GM18907 (cell line): ENCODE measurements at regions not wholly inside any gene's neighbourhood (a gene's known extent, or its start where the extent isn't known, plus 50 kb on each side); places are given as distances from the start of the nearest gene placed in this dataset.
"Not testable (repeated sequence)": the region's sequence is repeated elsewhere in the genome, so short reads cannot be mapped to it uniquely, and the experiment has no call there.

Experiments used
- ATAC-seq: cut with Tn5 transposase; IDR thresholded peaks from one replicate; pipeline ENCODE4 v1.9.1; 2021; ENCODE audit warnings: mild to moderate bottlenecking, moderate library complexity; ENCODE audit not compliant: unreplicated experiment

- ATAC-seq = not testable (repeated sequence)
Measured at GRCh38 chr14:105600195-105600938, 74.0 kb downstream of the TMEM121 start.

- no peak for ATAC-seq
Measured at GRCh38 chr14:105600939-105601359, 74.6 kb downstream of the TMEM121 start.

- no peak for ATAC-seq
Measured at GRCh38 chr14:105601360-105602242, 75.2 kb downstream of the TMEM121 start.

DNA sequence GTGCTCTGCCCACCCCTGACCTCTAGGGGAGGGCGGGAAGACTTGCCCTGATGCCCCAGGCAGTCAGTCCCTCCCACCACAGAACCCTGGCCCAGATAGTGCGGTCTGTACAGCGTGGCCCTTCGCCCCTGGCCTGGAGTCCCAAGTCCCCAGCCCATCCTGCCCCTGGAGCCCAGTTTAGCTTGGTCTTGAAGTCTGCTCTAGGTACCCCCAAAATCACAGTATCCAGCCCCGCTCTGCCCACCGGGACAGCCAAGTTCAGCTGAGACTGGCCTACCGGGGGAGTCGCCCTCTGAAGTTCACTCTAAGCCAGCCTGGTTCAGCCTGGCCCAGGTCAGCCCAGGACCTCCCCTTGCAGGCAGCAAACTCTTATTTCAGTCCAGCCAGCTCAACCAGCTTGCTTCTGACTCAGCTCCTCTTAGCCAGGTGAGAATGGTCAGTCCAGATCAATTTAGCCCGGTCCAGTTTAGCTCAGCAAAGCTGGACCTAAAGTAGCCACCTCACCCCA, 75.9 kb downstream of the TMEM121 start:
- ATAC-seq = no peak

DNA sequence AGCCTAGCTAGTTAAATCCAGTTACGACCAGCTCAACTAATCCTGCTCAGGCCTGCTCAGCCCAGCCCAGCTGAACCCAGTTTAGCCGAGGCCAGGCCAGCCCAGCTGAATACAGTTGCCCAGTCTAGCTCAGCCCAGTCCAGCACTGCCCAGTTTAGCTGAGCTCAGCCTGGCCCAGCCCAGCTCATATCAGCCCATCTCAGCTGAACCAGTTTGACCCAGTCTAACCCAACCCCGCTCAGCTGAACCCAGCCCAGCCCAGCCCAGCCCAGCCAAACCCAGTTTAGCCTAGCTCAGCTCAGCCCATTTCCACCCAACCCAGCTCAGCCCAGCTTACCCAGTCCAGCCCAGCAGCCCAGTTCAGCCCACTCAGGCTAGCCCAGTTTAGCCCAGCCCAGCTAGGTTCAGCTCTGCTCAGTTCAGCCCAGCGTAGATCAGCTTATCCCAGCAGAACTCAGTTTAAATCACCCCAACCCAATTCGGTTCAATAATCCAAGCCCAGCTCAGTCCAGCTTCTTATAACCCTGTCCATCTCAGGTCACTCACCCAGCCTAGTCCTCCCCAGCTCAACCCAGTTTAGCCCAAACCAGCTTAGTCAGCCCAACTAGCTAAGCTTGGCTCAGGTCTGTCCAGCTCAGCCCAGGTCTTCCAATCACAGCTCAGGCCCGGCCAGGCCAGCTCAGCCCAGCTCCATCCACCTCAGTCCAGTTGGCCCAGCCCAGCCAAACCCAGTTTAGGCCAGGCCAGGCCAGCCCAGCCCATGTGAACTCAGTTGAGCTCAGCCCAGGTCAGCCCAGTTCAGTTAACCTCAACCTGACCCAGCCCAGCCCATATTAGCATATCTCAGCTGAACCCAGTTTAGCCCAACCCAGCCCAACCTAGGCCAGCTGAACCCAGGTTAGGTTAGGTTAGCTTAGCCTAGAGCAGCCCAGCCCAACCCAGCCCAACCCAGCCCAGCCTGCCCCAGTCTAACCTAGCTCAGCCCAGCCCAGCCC, 76.7 kb downstream of the TMEM121 start:
- no peak for ATAC-seq

DNA sequence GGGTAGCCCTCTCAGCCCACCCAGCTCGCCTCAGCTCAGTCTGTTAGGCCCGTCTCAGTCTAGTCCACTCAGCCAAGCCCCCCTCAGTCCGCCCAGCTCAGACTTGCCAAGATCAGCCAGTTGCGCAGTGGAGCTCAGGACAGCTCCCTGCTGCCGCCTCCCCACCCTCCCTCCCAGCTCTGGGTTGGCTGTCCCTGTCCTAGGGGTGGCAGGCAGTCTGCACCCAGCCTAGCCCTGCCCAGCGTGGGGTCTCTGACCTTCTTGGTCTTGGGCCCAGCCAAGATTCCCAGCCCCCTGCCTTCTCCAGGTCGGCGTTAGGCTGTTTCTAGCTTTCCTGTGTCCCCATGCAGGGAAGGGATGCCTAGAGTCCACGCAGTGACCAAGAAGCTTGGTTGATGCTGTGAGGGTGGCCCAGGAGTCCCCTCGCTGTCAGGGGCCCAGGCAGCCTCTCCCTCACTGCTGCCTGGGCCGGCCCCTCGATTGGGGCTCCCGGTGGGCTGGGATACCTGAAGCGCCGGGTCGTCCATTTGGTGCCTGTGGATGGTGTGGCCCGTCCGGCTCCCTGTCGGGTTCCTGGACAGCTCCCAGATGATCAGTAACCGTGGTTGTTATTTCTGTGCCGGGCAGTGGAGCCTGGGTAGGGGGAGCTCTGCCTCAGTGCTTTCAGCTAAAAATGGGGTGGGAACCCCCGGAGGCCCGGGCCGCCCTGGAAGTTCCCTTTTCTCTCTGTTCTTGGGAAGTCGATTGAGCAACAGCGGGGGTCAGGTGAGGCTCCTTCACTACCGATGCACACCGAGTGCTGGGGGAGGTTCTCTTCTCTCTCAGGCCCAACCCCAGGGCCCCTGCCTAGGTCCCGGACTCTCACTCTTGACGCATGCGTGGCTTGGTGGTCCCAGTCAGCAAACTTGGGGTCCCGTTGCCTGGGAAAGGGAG, 78.4 kb downstream of the TMEM121 start:
- not testable (repeated sequence) for ATAC-seq

DNA sequence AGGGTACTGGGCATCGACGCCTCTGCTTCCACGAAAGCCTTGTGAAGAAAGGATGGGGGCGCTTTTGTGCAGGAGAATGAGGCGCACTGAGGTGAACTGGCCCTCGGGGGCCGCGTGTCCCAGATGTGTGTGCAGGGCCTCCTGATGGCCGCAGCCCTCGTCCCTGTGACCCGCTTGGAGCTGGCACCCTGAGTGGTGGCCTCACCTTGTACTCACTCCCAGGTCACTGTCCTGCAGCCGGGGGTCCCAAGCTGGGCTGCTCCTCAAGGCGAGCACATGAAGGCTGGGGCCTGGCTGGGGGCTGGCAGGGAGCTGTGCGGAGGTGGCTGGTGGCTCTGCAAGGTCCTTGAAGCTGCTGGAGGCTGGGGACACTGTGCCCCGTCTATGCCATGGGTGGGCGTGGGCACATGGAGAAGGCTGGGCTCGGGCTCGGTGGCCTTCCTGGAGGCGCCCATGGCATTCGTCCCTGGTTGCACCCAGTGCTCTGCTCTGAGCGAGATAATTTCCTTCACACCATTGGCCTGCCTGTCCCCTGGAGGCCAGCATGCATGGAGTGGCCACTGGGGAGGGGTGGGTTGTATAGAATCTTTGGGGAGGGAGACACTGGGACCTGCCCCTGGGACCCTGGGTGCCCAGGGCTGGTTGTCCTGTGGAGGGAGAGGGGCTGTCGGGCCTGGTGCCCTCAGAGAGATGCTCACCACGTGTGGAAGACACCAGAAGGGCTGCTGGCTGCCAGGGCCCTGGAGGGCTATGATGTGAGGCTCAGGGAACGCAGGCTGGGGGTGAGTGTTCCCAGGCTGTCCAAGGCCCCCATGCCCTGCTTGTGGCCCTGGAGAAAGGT, 79.3 kb downstream of the TMEM121 start:
- no peak for ATAC-seq

DNA sequence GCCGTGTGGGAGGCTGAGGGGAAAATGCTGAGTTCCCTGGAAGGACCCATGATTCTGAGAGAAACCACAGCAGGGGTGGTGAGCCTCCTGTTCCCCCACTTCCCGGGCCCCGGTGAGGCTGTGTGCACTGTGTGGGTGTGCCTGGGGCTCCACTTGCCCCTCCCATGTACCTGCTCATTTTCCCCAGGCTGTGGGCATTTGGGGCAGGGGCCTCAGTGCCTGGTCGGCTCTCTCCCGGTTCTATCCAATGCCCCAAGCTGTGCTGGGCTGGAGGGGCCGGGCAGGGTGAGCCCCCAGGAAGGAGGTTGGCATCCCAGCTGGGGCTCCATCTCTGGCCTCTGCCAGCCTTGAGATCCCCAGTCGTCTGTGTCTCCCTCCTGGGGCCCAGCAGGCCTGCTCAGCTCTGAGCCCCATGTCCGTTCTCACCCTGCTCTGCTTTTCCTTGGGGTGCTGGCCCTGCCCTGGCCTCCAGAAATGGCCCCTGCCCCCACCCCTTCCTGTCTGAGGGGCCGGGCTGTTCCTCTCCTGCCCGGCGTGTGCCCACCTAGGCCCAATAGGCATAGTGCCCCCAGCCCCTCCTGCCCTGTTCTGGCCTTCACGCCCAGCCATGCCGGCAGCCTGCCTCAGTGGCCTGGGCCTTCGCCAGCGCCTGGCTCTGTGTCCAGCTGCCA, 80.1 kb downstream of the TMEM121 start:
- ATAC-seq = not testable (repeated sequence)

GRCh38 chr14:105607025-105607424, 80.6 kb downstream of the TMEM121 start:
- not testable (repeated sequence) for ATAC-seq

GRCh38 chr14:105614987-105615386, 88.6 kb downstream of the TMEM121 start:
- not testable (repeated sequence) for ATAC-seq

DNA sequence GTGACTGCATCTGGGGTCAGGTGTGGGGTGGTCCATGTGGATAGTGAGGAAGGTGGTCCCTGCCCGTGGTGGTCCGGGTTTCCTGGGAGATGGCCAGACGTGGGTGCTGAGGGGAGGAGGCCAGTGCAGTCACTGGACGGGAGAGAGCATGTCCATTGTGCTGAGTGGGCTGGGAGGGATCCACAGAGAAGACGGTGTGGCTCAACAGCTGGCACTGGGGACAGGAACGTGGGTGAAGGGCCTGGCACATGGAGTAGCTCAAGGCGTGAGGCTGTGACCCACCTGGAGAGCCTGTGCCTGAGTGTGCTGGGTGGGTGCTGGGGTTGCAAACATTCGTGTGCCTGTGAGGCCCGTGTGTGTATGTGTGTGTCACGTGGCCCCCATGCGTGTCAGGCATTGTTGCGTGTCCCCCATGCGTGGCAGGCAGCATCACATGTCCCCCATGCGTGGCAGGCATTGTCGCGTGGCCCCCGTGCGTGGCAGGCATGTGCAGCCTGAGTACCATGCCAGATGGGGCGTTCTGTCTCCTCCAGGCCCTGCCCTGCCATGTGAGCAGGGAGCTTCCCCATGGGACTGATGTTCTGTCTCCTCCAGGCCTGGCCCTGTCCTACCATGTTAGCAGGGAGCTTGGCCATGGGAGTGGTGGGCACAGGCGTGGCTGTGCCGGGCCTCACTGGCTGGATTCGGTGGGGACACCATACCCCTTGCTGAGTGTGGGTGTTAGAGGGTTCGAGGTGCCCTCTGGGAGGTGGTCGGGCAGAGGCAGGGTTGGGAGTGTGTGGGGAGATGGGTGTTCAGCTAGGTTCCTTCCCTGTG, 89.8 kb downstream of the TMEM121 start:
- ATAC-seq = not testable (repeated sequence)

DNA sequence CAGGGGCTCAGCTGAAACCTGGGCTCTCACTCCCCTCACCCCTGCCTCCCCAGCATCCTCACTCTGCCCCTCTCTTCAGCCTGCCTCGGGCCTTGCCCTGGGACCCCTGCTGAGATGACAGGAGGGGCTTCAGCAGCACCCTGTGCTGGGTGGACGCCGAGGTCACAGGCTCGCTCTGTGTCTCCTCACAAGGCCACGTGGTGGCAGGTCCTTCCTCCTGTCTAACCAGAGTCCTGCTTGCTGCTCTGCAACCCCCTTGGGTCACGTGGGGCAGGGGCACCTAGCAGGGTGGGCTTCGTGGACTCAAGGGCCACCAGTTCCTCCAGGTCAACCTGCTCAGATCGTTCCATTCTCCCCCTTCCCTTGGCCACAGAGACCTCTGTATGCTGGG, 90.4 kb downstream of the TMEM121 start:
- no peak for ATAC-seq

DNA sequence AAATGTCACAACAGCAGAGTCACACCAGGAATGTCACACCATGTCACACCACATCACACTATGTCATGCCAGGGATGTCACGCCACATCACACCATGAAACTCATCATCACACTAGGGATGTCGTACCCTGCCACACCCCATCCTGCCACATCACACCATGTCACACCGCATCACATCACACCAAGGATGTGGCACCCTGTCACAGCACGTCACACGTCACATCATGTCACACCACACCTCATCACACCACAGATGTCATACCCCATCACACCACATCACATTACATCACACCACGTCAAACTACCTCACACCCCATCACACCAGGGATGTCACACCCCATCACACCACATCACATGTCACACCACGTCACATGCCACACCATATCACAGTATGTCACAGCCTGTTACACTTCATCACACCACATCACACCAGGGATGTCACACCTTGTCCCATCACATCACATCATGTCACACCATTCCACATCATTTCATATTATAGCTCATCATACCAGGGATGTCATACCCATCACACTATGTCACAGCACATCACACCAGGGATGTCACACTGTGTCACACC, 90.9 kb downstream of the TMEM121 start:
- no peak for ATAC-seq

GRCh38 chr14:105617805-105618204, 91.4 kb downstream of the TMEM121 start:
- not testable (repeated sequence) for ATAC-seq

DNA sequence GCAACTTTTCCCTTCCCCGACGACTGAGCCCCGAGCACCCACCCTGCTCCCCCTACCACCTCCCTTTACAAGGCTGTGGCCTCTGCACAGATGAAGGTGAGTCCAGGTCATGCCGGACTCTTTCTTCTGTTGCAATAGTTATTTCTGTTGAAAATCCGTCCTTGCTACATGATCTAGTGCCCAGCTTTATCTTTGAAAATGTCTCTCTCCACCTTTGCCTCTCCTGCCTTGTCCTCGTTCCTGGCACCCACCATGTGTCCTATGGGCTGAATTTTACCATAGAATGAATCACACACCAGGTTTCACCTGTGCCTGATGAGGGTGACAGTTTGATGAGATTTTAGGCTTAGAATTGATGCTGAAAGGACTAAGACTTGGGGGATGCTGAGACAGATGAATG, 92.9 kb downstream of the TMEM121 start:
- not testable (repeated sequence) for ATAC-seq

GRCh38 chr14:105620178-105620864, 93.9 kb downstream of the TMEM121 start:
- not testable (repeated sequence) for ATAC-seq
